SK-N-MC (cell line): ENCODE measurements at regions not wholly inside any gene's neighbourhood (a gene's known extent, or its start where the extent isn't known, plus 50 kb on each side); places are given as distances from the start of the nearest gene placed in this dataset.

Experiments
- EZH2 ChIP-seq: fragments of 200-600 bp; sonication (generic); IDR thresholded peaks from one replicate; pipeline ENCODE4 v1.6.1; 2017; ENCODE audit warnings: antibody characterized with exemption
- POLR2AphosphoS5 ChIP-seq: IDR thresholded peaks from 2 replicates; pipeline ENCODE4 v1.6.1; 2012; ENCODE audit warnings: mild to moderate bottlenecking, low read depth, low read length, borderline replicate concordance

DNA sequence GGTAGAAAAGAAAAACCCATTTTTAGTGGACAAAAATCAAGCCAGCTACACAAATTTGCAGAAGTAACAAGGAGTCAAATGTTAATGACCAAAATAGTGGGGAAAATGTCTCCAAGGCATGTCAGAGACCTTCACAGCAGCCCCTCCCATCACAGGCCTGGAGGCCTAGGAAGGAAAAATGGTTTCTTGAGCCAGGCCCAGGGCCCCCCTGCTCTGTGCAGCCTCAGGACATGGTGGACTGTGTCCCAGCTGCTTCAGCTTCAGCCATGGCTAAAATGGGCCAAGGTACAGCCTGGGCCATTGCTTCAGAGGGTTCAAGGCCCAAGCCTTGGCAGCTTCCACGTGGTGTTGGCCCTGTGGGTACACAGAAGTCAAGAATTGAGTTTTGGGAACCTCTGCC lies 82.5 kb upstream of the CLVS2 start:
- no peak for TF ChIP-seq EZH2
- TF ChIP-seq POLR2AphosphoS5: no peak
